ENCODE measurements at regions not wholly inside any gene's neighbourhood (a gene's known extent, or its start where the extent isn't known, plus 50 kb on each side); places are given as distances from the start of the nearest gene placed in this dataset.

DNA sequence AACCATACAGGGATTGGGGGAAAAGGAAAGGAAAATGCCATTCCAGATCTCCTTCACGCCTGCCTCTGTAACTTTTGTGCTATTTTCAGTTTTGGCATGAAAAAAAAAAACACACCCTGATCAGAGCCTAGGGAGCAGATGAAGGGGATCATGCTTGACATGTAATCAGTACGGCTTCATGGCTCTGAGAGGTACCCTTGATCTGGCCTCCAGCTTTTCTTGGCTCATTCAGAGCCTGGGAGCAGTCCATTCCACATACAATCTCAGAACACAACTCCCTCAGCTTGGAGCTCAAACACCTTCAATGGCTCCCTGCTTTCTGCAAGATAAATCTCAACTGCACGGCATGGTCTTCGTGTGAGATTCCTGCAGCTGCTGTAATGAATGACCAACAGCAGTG, 422.8 kb upstream of the ZMIZ1 start:
- no peak for DNase-seq (ENCODE audit: extremely low read depth, low read depth)
- TF ChIP-seq, protein P1, sequence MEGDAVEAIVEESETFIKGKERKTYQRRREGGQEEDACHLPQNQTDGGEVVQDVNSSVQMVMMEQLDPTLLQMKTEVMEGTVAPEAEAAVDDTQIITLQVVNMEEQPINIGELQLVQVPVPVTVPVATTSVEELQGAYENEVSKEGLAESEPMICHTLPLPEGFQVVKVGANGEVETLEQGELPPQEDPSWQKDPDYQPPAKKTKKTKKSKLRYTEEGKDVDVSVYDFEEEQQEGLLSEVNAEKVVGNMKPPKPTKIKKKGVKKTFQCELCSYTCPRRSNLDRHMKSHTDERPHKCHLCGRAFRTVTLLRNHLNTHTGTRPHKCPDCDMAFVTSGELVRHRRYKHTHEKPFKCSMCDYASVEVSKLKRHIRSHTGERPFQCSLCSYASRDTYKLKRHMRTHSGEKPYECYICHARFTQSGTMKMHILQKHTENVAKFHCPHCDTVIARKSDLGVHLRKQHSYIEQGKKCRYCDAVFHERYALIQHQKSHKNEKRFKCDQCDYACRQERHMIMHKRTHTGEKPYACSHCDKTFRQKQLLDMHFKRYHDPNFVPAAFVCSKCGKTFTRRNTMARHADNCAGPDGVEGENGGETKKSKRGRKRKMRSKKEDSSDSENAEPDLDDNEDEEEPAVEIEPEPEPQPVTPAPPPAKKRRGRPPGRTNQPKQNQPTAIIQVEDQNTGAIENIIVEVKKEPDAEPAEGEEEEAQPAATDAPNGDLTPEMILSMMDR (IDR thresholded peaks at IDR 0.05; ENCODE audit: low read depth, low read length, missing control alignments) = no peak
- no peak overlapping the region for H3K4me3 ChIP-seq (replicated peaks; ENCODE audit: low read depth, low read length)

DNA sequence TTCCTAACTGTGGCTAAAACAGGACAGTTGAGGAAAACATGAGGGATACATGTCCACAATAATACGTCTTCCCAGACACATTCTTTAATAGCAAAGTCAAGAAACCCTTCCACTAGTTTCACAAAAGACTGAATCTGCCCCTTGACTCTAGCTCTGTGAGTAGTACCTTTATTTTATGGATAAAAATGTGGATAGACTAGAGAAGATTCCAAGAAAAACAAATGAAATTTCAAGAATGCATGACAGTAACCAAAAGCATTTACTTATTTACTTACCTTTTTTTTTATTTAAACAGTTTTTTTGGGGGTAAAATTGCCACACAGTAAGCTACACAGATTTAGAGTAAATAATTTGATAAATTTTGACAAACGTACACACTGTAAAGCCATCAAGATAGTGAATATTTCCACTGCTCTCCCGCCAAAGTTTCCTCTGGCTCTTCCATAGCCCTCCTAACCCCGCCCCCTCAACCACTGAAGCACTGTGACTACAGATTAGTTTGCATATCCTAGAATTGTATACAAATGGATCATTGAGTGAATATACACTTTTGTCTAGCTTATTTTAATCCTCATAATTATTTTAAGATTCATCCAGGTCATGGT, 420.4 kb upstream of the ZMIZ1 start:
- DNase-seq (ENCODE audit: extremely low read depth, low read depth) = no peak
- TF ChIP-seq, protein P1 (IDR thresholded peaks at IDR 0.05; ENCODE audit: low read depth, low read length, missing control alignments) = no peak
- no peak overlapping the region for H3K4me3 ChIP-seq (replicated peaks; ENCODE audit: low read depth, low read length)

DNA sequence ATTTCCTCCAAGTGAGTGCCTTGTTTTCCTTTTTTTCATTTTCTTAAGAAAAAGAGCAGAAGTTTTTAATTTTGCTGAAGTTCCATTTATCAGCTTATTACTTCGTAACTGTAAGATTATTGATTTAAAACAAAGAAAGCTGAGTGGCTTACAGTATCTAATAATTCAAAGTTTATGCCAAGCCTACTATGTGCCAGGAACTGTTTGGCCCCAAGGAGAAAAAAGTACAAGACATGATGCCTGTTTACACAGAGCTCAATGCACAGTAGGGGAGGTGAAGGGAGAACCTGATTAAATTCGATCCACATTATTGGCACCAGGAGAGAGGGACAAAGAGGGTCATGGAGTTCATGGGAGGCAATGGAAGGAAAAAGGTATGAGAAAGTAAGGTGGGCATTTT, 419.3 kb upstream of the ZMIZ1 start:
- no peak for DNase-seq (ENCODE audit: extremely low read depth, low read depth)
- TF ChIP-seq, protein P1 (IDR thresholded peaks at IDR 0.05; ENCODE audit: low read depth, low read length, missing control alignments) = no peak
- H3K4me3 ChIP-seq (replicated peaks; ENCODE audit: low read depth, low read length) = no peak overlapping the region

DNA sequence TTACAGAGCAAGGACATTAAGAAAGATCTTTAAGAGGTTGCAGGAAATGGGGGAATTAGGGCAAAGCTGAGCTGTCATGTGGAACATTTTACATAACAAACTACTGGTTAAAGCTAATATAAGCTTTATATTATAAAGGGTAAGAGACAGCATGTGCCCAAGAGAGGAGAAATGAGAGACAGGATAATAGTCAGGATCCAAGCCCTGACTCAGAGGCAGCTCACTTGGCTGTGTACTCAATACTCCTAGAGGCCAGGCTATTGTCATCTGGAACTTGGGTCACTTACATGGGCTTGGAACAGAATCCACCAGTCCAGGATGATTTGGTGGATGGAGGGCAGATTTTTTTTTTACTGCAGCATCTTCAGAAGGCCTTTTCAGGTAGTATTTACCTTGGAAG, 418.6 kb upstream of the ZMIZ1 start:
- TF ChIP-seq, protein P1 (IDR thresholded peaks at IDR 0.05; ENCODE audit: low read depth, low read length, missing control alignments) = no peak
- DNase-seq (ENCODE audit: extremely low read depth, low read depth) = no peak
- H3K4me3 ChIP-seq (replicated peaks; ENCODE audit: low read depth, low read length) = no peak overlapping the region

DNA sequence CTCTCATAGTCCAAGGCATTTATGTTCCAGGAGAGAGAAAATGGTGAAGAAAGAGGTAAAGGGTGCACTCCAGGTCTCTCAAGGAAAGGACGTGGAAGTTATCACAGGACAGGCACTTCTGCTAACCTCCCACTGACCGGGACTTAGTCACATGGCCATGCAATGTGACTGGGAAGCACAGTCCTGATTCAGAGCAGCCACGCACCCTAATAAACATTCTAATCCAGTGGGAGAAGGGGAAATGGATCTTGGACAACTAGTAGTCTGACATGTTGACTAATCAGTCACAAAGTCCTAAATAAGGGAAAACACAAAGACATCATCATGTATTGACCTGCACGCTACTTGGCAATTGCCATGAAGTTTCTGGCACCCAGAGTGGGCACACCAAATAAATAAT, 417.5 kb upstream of the ZMIZ1 start:
- TF ChIP-seq, protein P1 (IDR thresholded peaks at IDR 0.05; ENCODE audit: low read depth, low read length, missing control alignments) = no peak
- no peak for DNase-seq (ENCODE audit: extremely low read depth, low read depth)
- no peak overlapping the region for H3K4me3 ChIP-seq (replicated peaks; ENCODE audit: low read depth, low read length)

DNA sequence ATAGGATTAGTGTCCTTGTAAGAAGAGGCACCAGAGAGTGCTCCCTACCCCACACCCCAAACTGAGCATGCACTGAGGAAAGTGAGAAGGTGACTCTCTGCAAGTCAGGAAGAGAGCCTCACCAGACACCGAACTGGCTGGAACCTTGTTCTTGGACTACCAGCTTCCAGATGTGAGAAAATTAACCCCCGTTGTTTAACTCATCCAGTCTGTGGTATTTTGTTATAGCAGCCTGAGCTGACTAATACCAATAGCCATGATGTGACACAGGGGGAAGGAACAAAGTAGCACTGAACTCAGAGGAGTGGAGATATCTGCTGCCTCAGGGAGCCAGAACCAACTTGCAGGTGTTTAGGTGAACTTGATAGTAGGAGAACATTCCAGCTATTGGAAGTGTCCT, 415.2 kb upstream of the ZMIZ1 start:
- TF ChIP-seq, protein P1 (IDR thresholded peaks at IDR 0.05; ENCODE audit: low read depth, low read length, missing control alignments) = no peak
- no peak for DNase-seq (ENCODE audit: extremely low read depth, low read depth)
- H3K4me3 ChIP-seq (replicated peaks; ENCODE audit: low read depth, low read length) = no peak overlapping the region

DNA sequence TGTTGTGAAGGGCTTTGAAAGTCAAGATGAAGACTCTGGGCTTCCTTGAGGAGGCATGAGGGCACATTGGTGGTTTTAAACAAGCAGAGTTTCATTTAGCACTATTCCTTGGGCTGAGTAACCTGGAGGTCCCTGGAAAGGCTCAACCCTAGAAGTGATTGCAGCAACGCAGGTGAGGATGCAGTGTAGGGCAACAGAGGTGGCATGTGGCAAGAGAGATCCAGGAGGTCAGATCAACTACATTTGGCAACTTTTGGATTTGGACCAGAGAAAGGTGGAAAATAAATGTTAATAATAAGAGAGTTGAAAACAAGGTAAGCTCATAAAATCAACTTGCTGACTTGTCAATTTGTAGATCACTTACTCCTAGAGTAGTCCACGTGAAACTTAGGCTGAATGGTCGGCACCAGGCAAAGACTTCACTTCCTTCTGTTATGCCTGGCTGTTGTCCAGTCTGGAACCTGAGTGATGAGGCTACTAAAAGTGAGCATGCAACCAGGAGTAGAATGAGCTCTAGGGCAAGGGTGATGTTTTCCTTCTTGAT, 414.6 kb upstream of the ZMIZ1 start:
- TF ChIP-seq, protein P1 (IDR thresholded peaks at IDR 0.05; ENCODE audit: low read depth, low read length, missing control alignments) = no peak
- no peak for DNase-seq (ENCODE audit: extremely low read depth, low read depth)

More for the DNA sequence above, 414.6 kb upstream of the ZMIZ1 start:
- H3K4me3 ChIP-seq (replicated peaks; ENCODE audit: low read depth, low read length) = no peak overlapping the region
